Immature natural killer cell (primary cell): ENCODE measurements at regions not wholly inside any gene's neighbourhood (a gene's known extent, or its start where the extent isn't known, plus 50 kb on each side); places are given as distances from the start of the nearest gene placed in this dataset.

Experiments used
- DNase-seq, 3 donors: peaks; one replicate each; pipeline ENCODE4 v3.0.0; 2022; ENCODE audit warnings: mixed read lengths in 1 of 3
- H3K27ac Mint-ChIP-seq, 6 donors: one replicate each; pipeline ENCODE4 v1.8.0; 2020; ENCODE audit warnings: mixed read lengths in 6 of 6, mild to moderate bottlenecking in 5 of 6, inconsistent platforms in 4 of 6, moderate library complexity in 3 of 6
- H3K27me3 Mint-ChIP-seq, 3 donors: one replicate each; pipeline ENCODE4 v1.8.0; 2020 to 2021; ENCODE audit warnings: low read depth in 3 of 3, mild to moderate bottlenecking in 3 of 3, mixed read lengths in 3 of 3, moderate library complexity in 3 of 3, inconsistent platforms in 1 of 3
- H3K36me3 Mint-ChIP-seq, 3 donors: one replicate each; pipeline ENCODE4 v1.8.0; 2020; ENCODE audit warnings: mixed read lengths in 3 of 3, inconsistent platforms in 2 of 3, mild to moderate bottlenecking in 2 of 3
- H3K4me1 Mint-ChIP-seq, 2 donors: one replicate each; pipeline ENCODE4 v1.8.0; 2020; ENCODE audit warnings: inconsistent platforms in 2 of 2, mild to moderate bottlenecking in 2 of 2, mixed read lengths in 2 of 2, moderate library complexity in 1 of 2
- H3K4me3 Mint-ChIP-seq, 5 donors: one replicate each; pipeline ENCODE4 v1.8.0; 2020; ENCODE audit warnings: mild to moderate bottlenecking in 5 of 5, mixed read lengths in 5 of 5, inconsistent platforms in 3 of 5, moderate library complexity in 3 of 5
- H3K9me3 Mint-ChIP-seq, 6 donors: one replicate each; pipeline ENCODE4 v1.8.0; 2020; ENCODE audit warnings: mild to moderate bottlenecking in 6 of 6, mixed read lengths in 6 of 6, inconsistent platforms in 4 of 6, moderate library complexity in 3 of 6

DNA sequence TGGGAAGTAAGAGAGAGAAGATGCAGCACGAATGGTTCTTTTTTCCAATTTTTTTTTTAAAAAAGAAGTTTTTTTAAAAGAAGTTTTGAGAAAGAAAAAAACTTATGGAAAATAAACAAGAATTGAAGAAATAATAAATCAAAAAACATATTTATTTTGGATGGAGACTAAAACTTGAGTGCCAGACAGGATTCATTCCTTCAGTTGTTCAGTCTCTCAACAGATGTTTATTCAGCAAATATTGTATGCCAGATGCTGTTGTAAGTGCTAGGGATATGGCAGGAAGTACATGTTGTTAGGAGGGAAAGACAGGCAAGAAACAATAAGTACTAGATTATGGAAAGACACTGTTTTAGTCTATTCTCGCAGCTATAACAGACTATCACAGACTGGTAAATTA, 750.7 kb upstream of the PHF14 start:
- Mint-ChIP-seq H3K27ac (no peak overlapping the region), H3K36me3 (no peaks in the 10 kb centered on the region), H3K27me3 (peaks cover 0 to 2% (median 0%) of the 10 kb centered on the region in 3 donors), H3K4me3 (no peak overlapping the region), H3K4me1 (no peaks in the 10 kb centered on the region), H3K9me3 (peaks cover 6 to 43% (median 16%) of the 10 kb centered on the region in 6 donors)
- no peak for DNase-seq

DNA sequence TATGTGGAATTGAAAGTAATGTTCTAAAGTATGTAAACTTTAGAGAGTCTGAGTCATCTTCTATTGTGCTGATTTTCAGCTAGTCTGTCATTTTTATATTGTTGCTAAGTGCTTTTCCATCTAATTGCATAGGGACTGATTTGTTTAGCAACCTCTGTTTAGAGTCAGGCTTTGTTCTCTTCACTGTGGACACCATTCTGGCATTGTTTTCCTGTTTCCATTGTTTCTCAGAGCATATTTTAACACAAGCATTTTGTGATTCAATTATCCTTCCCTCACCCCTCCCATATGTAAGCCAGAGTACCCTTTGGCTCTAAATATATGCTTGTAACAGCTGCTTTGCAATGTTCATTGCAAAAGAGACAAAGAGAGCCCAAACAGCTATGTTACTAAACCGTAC, 748.4 kb upstream of the PHF14 start:
- no peak overlapping the region for H3K4me3 Mint-ChIP-seq
- no peaks in the 10 kb centered on the region for H3K4me1 Mint-ChIP-seq
- peak overlapping the region in 1 of 6 donors; percentile 25 for H3K27ac Mint-ChIP-seq
- no peaks in the 10 kb centered on the region for H3K36me3 Mint-ChIP-seq
- H3K27me3 Mint-ChIP-seq, result peaks cover 0 to 2% (median 2%) of the 10 kb centered on the region in 3 donors
- no peak for DNase-seq
- peaks cover 6 to 38% (median 16%) of the 10 kb centered on the region in 6 donors for H3K9me3 Mint-ChIP-seq

DNA sequence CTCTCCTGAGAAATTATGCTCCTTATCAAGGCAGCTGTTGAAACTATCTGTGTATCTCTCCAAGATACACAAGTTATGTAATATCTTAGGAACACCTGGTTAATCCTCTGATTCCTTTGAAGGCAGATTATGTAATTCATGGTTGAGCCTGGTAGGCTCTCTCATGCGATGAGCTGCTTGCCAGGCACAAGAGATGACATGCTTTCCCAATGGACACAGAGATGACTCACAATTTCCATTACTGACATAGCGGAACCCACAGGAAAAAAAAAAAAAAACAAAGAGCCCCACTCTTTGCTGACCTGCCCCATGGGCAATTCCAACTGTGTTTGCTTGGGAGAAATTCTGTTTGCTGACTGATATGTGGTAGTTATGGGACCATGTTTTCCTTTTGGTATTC, 736.4 kb upstream of the PHF14 start:
- Mint-ChIP-seq H3K4me3 (no peak overlapping the region), H3K27ac (no peak overlapping the region), H3K9me3 (peaks cover 0 to 17% (median 6%) of the 10 kb centered on the region in 6 donors), H3K27me3 (peaks cover 0 to 2% (median 0%) of the 10 kb centered on the region in 3 donors), H3K36me3 (no peaks in the 10 kb centered on the region), H3K4me1 (no peaks in the 10 kb centered on the region)
- DNase-seq, result no peak

DNA sequence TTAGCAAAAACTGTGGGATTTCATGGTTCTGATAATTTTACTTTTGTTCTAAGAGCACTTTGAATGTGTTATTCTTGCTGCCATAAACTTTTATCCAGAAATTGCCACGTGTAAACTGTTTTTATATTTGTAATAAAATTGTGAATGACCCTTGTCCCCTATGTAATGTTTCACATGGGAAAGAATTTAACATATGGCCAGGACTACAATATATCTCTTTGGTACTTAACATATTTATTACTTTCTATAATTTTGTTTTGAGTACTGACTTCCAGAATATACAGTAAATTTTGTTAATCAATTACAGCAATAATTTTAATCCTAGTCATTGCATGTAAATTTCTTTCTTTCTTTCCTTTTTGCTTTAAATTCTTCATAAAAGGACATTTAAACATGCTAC, 735.0 kb upstream of the PHF14 start:
- Mint-ChIP-seq H3K9me3 (peaks cover 0 to 17% (median 6%) of the 10 kb centered on the region in 6 donors), H3K36me3 (no peaks in the 10 kb centered on the region), H3K27me3 (peaks cover 0 to 2% (median 0%) of the 10 kb centered on the region in 3 donors), H3K4me3 (no peak overlapping the region), H3K4me1 (no peaks in the 10 kb centered on the region), H3K27ac (no peak overlapping the region)
- DNase-seq, result no peak

DNA sequence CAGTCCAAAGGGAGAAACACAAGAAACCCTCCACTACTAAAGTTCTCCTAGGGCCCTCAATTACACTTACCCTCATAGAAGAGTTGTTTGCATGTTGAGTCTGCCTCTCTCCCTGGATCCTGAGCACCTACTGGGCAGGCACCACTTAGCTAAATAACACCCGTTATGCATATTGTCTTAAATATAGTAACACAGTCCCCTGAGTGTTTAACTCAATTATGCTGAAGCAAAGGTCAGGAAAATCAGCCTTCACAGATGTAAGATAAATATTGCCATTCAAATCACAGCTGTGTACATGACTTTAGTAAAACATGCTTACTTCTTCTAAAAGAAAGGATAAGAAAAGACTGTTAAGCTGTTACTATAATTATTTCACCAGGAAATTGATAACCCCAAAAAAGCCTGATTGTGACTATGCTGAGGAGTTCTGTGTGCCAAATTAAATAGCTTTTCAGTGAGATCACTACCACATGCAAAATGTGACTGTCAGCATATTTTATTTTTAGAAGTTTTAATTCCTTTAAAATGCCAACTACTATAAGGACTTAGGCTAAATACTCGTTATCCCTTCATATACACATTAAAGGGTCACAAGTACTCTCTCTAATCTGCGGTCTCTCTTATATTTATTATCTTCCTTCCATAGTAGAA, 733.9 kb upstream of the PHF14 start:
- Mint-ChIP-seq H3K9me3 (peaks cover 6 to 21% (median 7%) of the 10 kb centered on the region in 6 donors), H3K27me3 (peaks cover 0 to 2% (median 0%) of the 10 kb centered on the region in 3 donors), H3K4me3 (no peak overlapping the region), H3K36me3 (no peaks in the 10 kb centered on the region), H3K4me1 (no peaks in the 10 kb centered on the region), H3K27ac (no peak overlapping the region)
- DNase-seq, result no peak

DNA sequence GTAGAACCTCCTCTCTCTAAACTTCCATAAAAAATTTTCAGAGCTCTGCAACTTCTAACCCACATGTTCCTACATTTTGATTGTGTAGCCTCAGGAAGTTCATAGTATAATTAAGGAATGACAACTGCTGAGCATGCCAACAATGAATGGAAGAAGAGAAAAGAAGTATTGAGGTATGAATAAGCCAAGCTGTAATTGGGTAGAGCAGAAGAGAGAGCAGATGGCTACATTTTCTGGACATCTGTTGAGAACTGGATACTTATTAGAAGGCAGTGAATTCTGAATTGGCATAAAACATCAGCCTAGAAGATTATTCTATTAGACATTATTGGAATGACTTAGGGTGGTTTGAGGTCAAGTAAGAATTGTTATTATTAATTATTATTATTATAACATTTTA, 728.3 kb upstream of the PHF14 start:
- peaks cover 10 to 35% (median 20%) of the 10 kb centered on the region in 6 donors for H3K9me3 Mint-ChIP-seq
- peaks cover 0 to 2% (median 0%) of the 10 kb centered on the region in 3 donors for H3K27me3 Mint-ChIP-seq
- H3K4me1 Mint-ChIP-seq, result no peaks in the 10 kb centered on the region
- no peak overlapping the region for H3K27ac Mint-ChIP-seq
- no peak overlapping the region for H3K4me3 Mint-ChIP-seq
- no peak for DNase-seq
- no peaks in the 10 kb centered on the region for H3K36me3 Mint-ChIP-seq

DNA sequence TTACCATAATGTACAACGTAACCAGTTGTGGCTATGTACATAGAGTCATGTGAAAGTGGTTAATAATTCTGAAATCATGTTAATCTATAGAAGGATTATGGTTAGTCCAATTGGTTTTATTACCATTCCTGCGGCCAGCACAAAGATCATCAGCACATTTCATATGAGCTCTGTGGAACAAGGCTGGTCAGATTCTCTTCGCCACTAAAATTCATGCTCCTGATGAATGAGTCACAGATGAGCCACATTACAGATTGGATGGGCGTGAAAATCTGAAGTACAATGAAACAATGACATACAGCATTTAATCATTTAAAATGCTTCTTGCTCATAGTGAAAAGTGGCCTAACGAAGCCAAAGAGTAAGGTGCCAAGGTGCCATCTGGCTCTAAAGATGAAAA, 716.2 kb upstream of the PHF14 start:
- no peak overlapping the region for H3K4me3 Mint-ChIP-seq
- peaks cover 0 to 20% (median 3%) of the 10 kb centered on the region in 6 donors for H3K9me3 Mint-ChIP-seq
- no peaks in the 10 kb centered on the region for H3K36me3 Mint-ChIP-seq
- H3K27ac Mint-ChIP-seq, result no peak overlapping the region
- no peaks in the 10 kb centered on the region for H3K4me1 Mint-ChIP-seq
- no peaks in the 10 kb centered on the region for H3K27me3 Mint-ChIP-seq
- no peak for DNase-seq

DNA sequence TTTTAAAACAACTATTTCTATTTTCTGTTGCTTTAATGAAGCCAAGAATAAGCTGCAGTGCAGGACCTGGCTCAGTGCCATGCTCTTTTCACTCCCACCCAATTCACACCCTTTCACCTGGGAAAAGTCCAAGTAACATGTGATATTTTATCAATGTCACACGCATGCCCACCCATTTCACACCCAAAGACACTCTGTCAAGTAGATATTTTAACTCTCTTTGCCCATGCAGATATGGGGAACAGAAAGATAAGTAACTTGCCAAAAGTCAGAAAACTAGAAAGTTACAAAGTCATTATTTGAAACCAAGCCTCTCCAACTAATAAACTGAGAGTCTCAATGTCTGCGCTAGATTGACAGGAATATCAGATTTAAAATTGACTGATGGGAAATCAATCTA, 706.7 kb upstream of the PHF14 start:
- Mint-ChIP-seq H3K27ac (no peak overlapping the region), H3K36me3 (no peaks in the 10 kb centered on the region), H3K27me3 (no peaks in the 10 kb centered on the region), H3K4me3 (no peak overlapping the region), H3K4me1 (no peaks in the 10 kb centered on the region), H3K9me3 (peaks cover 0 to 17% (median 3%) of the 10 kb centered on the region in 6 donors)
- no peak for DNase-seq

DNA sequence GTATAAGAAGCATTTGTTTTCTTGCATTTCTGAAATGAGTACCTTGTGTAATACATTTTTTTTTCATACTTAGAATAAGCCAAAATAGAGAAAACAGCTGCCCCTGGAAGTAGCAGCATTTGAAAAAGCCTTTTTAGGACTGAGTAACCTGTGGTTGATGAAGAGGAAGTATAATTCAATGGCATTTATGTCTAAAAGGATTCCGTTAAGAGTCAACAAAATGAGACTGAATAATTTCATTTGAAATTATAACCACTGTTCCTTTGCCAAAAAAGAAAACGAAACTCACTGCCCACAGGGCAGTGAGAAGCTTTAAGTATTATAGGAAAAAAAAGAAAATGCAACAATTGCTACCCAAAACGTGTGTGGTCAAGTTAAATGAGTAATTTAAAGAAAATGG, 705.6 kb upstream of the PHF14 start:
- H3K4me1 Mint-ChIP-seq, result no peaks in the 10 kb centered on the region
- H3K27me3 Mint-ChIP-seq, result no peaks in the 10 kb centered on the region
- H3K4me3 Mint-ChIP-seq, result no peak overlapping the region
- no peak overlapping the region for H3K27ac Mint-ChIP-seq
- DNase-seq, result no peak
- H3K9me3 Mint-ChIP-seq, result peaks cover 0 to 19% (median 6%) of the 10 kb centered on the region in 6 donors
- no peaks in the 10 kb centered on the region for H3K36me3 Mint-ChIP-seq

DNA sequence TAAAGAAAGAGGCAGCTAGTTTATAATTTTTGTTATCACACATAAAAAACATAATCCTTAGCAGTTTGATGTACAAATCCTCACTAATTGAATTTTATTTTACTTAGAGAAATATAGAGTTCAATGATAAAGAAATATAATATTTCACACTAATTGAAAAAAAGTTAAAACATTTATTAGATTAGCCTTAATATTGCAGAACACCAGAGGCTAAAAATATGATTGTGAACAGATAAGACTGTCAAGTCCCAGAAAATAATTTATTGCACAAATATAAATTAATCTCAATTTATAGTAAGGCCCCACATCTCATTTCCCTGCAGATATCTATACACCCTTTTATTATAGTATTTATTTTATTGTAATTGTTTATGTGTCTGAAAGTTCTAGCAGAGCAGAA, 690.8 kb upstream of the PHF14 start:
- no peaks in the 10 kb centered on the region for H3K36me3 Mint-ChIP-seq
- peaks cover 3 to 15% (median 6%) of the 10 kb centered on the region in 6 donors for H3K9me3 Mint-ChIP-seq
- H3K4me3 Mint-ChIP-seq, result no peak overlapping the region
- H3K27ac Mint-ChIP-seq, result no peak overlapping the region
- H3K4me1 Mint-ChIP-seq, result no peaks in the 10 kb centered on the region
- no peaks in the 10 kb centered on the region for H3K27me3 Mint-ChIP-seq
- no peak for DNase-seq

DNA sequence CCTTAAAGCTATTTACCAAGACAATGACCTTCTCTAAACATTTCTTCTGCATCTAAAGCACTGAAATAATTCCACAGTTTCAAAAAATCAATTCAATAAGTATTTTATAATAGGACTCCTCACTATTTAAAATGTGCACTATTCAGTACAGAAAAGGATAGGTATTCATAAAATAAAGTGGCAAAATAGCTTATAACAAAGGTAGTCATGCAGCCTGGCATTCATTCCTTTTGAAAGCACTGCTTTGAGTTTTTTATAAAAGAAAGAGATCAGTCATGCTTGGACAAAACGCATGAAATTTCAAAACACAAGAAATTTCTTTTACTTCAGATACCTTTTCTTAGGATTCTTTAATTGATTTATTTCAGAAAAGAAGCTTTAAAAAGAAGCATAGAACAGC, 689.7 kb upstream of the PHF14 start:
- peaks cover 3 to 17% (median 5%) of the 10 kb centered on the region in 6 donors for H3K9me3 Mint-ChIP-seq
- H3K27me3 Mint-ChIP-seq, result no peaks in the 10 kb centered on the region
- H3K4me3 Mint-ChIP-seq, result no peak overlapping the region
- H3K27ac Mint-ChIP-seq, result no peak overlapping the region
- no peaks in the 10 kb centered on the region for H3K36me3 Mint-ChIP-seq
- no peaks in the 10 kb centered on the region for H3K4me1 Mint-ChIP-seq
- DNase-seq, result no peak

DNA sequence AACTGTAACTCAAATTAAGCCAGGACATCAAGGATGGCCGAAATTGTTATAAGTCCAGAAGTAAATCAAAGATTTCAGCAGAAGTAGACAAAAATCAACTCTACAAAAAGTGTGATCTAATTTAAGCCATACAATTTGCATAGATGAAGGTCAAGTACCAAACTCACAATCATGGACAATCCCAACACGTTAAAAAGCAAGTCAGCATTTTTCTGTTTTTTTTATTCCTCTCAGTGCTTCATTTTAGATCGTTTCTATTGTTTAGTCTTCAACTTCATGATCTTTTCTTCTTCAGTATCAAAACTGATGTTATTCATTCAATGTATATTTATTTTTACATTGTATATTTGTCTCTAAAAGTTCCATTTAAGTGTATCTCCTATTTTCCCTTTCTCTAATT, 674.3 kb upstream of the PHF14 start:
- DNase-seq, result no peak
- no peak overlapping the region for H3K4me3 Mint-ChIP-seq
- H3K27me3 Mint-ChIP-seq, result no peaks in the 10 kb centered on the region
- H3K27ac Mint-ChIP-seq, result no peak overlapping the region
- H3K4me1 Mint-ChIP-seq, result no peaks in the 10 kb centered on the region
- peaks cover 0 to 5% (median under 1%) of the 10 kb centered on the region in 6 donors for H3K9me3 Mint-ChIP-seq
- H3K36me3 Mint-ChIP-seq, result no peaks in the 10 kb centered on the region

DNA sequence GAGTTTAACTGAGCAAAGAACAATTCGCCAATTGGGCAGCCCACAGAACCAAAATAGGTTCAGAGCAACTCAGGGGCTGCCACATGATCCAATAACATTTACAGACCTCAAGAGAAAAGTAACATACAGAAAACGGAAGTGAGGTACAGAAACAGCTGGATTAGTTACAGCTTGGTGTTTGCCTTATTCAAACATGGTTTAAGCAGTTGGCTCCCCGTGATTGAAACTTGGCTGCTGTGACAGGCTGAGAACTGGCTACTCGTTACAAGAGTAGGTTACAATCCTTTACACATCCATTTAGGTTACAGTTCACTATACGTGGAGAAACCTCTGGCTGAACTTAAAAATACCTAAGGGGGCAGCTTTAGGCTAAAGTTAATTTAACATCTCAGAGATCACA, 673.1 kb upstream of the PHF14 start:
- Mint-ChIP-seq H3K27ac (no peak overlapping the region), H3K27me3 (no peaks in the 10 kb centered on the region), H3K4me1 (no peaks in the 10 kb centered on the region), H3K9me3 (peaks cover 0 to 7% (median 3%) of the 10 kb centered on the region in 6 donors), H3K36me3 (no peaks in the 10 kb centered on the region), H3K4me3 (no peak overlapping the region)
- DNase-seq, result no peak

DNA sequence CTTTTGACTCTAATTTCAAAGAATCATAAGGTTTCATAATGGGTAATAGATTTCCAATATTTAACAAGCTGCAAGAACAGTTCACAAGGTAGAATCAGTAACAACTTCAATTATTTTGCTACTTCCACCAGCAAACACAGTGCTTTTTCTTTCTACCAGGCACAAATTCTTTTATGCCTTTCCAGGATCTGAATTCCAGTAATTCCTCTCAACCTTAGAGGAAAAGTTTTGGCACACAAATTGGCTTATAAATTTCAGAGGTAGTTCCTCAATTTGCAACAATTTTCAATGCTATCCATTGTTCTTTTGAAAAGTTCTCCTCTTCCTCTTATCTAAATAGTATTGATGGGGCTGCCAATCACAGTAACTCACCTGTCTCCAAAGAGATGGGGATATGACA, 665.4 kb upstream of the PHF14 start:
- DNase-seq, result no peak
- Mint-ChIP-seq H3K36me3 (no peaks in the 10 kb centered on the region), H3K9me3 (peaks cover 0 to 24% (median 6%) of the 10 kb centered on the region in 6 donors), H3K4me1 (no peaks in the 10 kb centered on the region), H3K4me3 (no peak overlapping the region), H3K27me3 (peaks cover 0 to 2% (median 0%) of the 10 kb centered on the region in 3 donors), H3K27ac (no peak overlapping the region)

DNA sequence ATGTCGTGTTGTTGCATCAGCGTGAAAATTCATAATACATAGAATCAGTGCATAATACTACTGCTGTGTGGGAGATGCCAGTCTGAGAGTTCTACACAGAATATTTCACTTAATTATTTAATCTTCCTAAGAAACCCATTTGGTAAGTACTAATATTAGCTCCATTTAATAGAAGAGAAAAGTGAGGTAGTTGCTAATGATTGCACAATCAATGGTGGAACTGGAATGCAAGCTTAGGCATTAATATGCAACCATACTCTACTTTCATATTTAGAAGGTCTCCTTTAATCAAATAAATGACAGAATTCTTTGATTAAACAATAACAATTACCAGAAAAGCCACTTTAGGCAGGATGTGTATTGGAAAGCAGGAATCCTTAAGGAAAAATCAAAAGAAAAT, 660.7 kb upstream of the PHF14 start:
- Mint-ChIP-seq H3K9me3 (peaks cover 3 to 26% (median 10%) of the 10 kb centered on the region in 6 donors), H3K27ac (no peak overlapping the region), H3K27me3 (peaks cover 0 to 2% (median 0%) of the 10 kb centered on the region in 3 donors), H3K36me3 (no peaks in the 10 kb centered on the region), H3K4me1 (no peaks in the 10 kb centered on the region), H3K4me3 (no peak overlapping the region)
- no peak for DNase-seq
